ENCODE measurements at regions not wholly inside any gene's neighbourhood (a gene's known extent, or its start where the extent isn't known, plus 50 kb on each side); places are given as distances from the start of the nearest gene placed in this dataset.
"Not testable (repeated sequence)": the region's sequence is repeated elsewhere in the genome, so short reads cannot be mapped to it uniquely, and the experiment has no call there.

GRCh38 chr19:56976300-56976699 lies 135.8 kb upstream of the PEG3 start:
- H4K20me1 ChIP-seq: no peaks in the 10 kb centered on the region
- no peaks in the 10 kb centered on the region for H3K36me3 ChIP-seq
- no peaks in the 10 kb centered on the region for H3K27me3 ChIP-seq
- no peak for TF ChIP-seq Cebpa-rat (IDR thresholded peaks at IDR 0.05)
- no peaks in the 10 kb centered on the region for H3K9me3 ChIP-seq
- no peaks in the 10 kb centered on the region for H3K4me1 ChIP-seq
- H3K27ac ChIP-seq: no peak overlapping the region
- no peak overlapping the region for H3K4me3 ChIP-seq
- no peak overlapping the region for H3K4me2 ChIP-seq
- H3K9ac ChIP-seq: no peak overlapping the region

GRCh38 chr19:56976995-56977906 lies 136.7 kb upstream of the PEG3 start:
- Histone ChIP-seq H3K27me3 (no peaks in the 10 kb centered on the region), H4K20me1 (no peaks in the 10 kb centered on the region), H3K4me1 (no peaks in the 10 kb centered on the region), H3K9ac (no peak overlapping the region), H3K36me3 (no peaks in the 10 kb centered on the region), H3K9me3 (no peaks in the 10 kb centered on the region), H3K4me3 (no peak overlapping the region), H3K4me2 (no peak overlapping the region), H3K27ac (no peak overlapping the region)
- no peak for TF ChIP-seq Cebpa-rat (IDR thresholded peaks at IDR 0.05)

GRCh38 chr19:56978023-56978565 lies 137.6 kb upstream of the PEG3 start:
- H3K27me3 ChIP-seq: no peaks in the 10 kb centered on the region
- no peak overlapping the region for H3K27ac ChIP-seq
- no peaks in the 10 kb centered on the region for H4K20me1 ChIP-seq
- H3K9ac ChIP-seq: no peak overlapping the region
- no peaks in the 10 kb centered on the region for H3K4me1 ChIP-seq
- H3K4me2 ChIP-seq: no peak overlapping the region
- H3K4me3 ChIP-seq: no peak overlapping the region
- no peaks in the 10 kb centered on the region for H3K9me3 ChIP-seq
- no peaks in the 10 kb centered on the region for H3K36me3 ChIP-seq
- no peak for TF ChIP-seq Cebpa-rat (IDR thresholded peaks at IDR 0.05)

- H3K4me1 ChIP-seq, H3K9me3 ChIP-seq, H3K4me2 ChIP-seq, H3K4me3 ChIP-seq, H3K27ac ChIP-seq, H3K36me3 ChIP-seq, H3K27me3 ChIP-seq, H3K9ac ChIP-seq, H4K20me1 ChIP-seq: not testable (repeated sequence)
Measured at GRCh38 chr19:56980326-56980725, 139.5 kb upstream of the USP29 start.

GRCh38 chr19:56980906-56981305 lies 138.9 kb upstream of the USP29 start:
- no peak overlapping the region for H3K9ac ChIP-seq
- H3K36me3 ChIP-seq: no peaks in the 10 kb centered on the region
- no peak overlapping the region for H3K27ac ChIP-seq
- H3K4me2 ChIP-seq: no peak overlapping the region
- no peaks in the 10 kb centered on the region for H3K4me1 ChIP-seq
- no peak overlapping the region for H3K4me3 ChIP-seq
- H4K20me1 ChIP-seq: no peaks in the 10 kb centered on the region
- H3K9me3 ChIP-seq: 0 out of 2 replicates have a peak, but pooled peaks cover 5% of the 10 kb centered on the region
- no peaks in the 10 kb centered on the region for H3K27me3 ChIP-seq
- no peak for TF ChIP-seq Cebpa-rat (IDR thresholded peaks at IDR 0.05)

GRCh38 chr19:56981440-56981839 lies 138.3 kb upstream of the USP29 start:
- not testable (repeated sequence) for H3K9me3 ChIP-seq, H3K4me3 ChIP-seq, H3K4me1 ChIP-seq, H3K9ac ChIP-seq, H3K36me3 ChIP-seq, H3K27me3 ChIP-seq, H3K27ac ChIP-seq, H3K4me2 ChIP-seq, H4K20me1 ChIP-seq

GRCh38 chr19:56983171-56983570 lies 136.6 kb upstream of the USP29 start:
- Histone ChIP-seq H3K27me3 (no peaks in the 10 kb centered on the region), H3K4me3 (no peak overlapping the region), H3K9ac (no peak overlapping the region), H3K36me3 (no peaks in the 10 kb centered on the region), H3K4me2 (no peak overlapping the region), H3K4me1 (no peaks in the 10 kb centered on the region), H3K9me3 (0 out of 2 replicates have a peak, but pooled peaks cover 5% of the 10 kb centered on the region), H4K20me1 (no peaks in the 10 kb centered on the region), H3K27ac (no peak overlapping the region)
- no peak for TF ChIP-seq Cebpa-rat (IDR thresholded peaks at IDR 0.05)

- no peak overlapping the region for H3K9ac ChIP-seq
- H3K4me2 ChIP-seq: no peak overlapping the region
- no peaks in the 10 kb centered on the region for H3K36me3 ChIP-seq
- TF ChIP-seq Cebpa-rat (IDR thresholded peaks at IDR 0.05): no peak
- H3K4me3 ChIP-seq: no peak overlapping the region
- H3K4me1 ChIP-seq: no peaks in the 10 kb centered on the region
- H4K20me1 ChIP-seq: no peaks in the 10 kb centered on the region
- no peak overlapping the region for H3K27ac ChIP-seq
- H3K9me3 ChIP-seq: 0 out of 2 replicates have a peak, but pooled peaks cover 5% of the 10 kb centered on the region
- no peaks in the 10 kb centered on the region for H3K27me3 ChIP-seq
Measured at GRCh38 chr19:56983804-56984203, 136.0 kb upstream of the USP29 start.

- Histone ChIP-seq H3K4me3 (no peak overlapping the region), H3K9ac (no peak overlapping the region), H3K4me1 (0 out of 2 replicates have a peak, but pooled peaks cover 6% of the 10 kb centered on the region), H3K27ac (no peak overlapping the region), H3K27me3 (no peaks in the 10 kb centered on the region), H3K36me3 (no peaks in the 10 kb centered on the region), H4K20me1 (no peaks in the 10 kb centered on the region), H3K4me2 (no peak overlapping the region), H3K9me3 (0 out of 2 replicates have a peak, but pooled peaks cover 8% of the 10 kb centered on the region)
- TF ChIP-seq Cebpa-rat (IDR thresholded peaks at IDR 0.05): no peak
Measured at GRCh38 chr19:56986386-56986785, 133.4 kb upstream of the USP29 start.

- H3K4me2 ChIP-seq: no peak overlapping the region
- no peak overlapping the region for H3K9ac ChIP-seq
- H3K27me3 ChIP-seq: no peaks in the 10 kb centered on the region
- no peak overlapping the region for H3K27ac ChIP-seq
- no peaks in the 10 kb centered on the region for H3K36me3 ChIP-seq
- H3K4me3 ChIP-seq: no peak overlapping the region
- TF ChIP-seq Cebpa-rat (IDR thresholded peaks at IDR 0.05): no peak
- 0 out of 2 replicates have a peak, but pooled peaks cover 8% of the 10 kb centered on the region for H3K9me3 ChIP-seq
- H4K20me1 ChIP-seq: no peaks in the 10 kb centered on the region
- 0 out of 2 replicates have a peak, but pooled peaks cover 6% of the 10 kb centered on the region for H3K4me1 ChIP-seq
Measured at GRCh38 chr19:56987184-56987583, 132.6 kb upstream of the USP29 start.

All from BLaER1 (cell line).